ENCODE measurements at regions not wholly inside any gene's neighbourhood (a gene's known extent, or its start where the extent isn't known, plus 50 kb on each side); places are given as distances from the start of the nearest gene placed in this dataset.

DNA sequence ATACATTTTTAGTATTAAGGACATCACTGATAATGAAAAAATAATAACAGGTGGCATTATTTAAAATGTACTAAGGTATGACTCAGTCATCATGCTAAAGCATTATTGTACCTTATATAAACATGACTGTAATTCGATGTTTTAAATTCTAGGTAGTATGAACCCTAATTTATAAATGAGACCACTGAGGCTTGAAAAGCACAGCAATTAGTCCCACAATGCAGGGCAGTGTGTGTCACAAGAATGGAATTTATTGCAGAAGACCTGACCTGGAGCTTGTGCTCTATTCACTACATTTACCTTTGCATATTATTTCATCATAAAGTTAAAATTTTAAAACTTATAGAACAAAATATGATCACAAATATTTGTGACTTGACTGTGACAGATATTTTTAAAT is 358.5 kb upstream of the DSEL start:
- WGBS, result 84% methylated on average over 1 of the region's 1 CpG
- no peak overlapping the region for H3K4me3 ChIP-seq (ENCODE audit: low read depth in 1 of 3, low read length in 3 of 3)
- no peak for DNase-seq (ENCODE audit: low spot score)

DNA sequence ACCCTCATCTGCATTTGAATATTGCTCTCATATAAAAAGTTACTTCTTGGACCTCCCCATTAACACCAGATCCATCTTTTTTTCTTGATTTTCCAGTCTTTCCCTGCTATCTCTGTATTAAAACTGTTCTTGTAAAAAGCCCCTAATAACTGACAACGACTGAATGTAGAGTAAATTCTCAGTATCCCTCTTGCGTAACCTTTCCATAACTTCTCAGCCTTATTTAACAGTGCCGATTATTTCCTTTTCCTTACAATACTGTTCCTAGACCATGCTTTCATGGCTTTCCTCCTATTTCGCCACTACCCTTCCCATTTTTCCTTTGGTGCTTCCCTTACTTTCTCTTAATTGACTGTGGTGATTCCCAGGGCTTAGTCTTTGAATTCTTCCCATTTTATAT is 348.9 kb upstream of the DSEL start:
- Histone ChIP-seq H3K27ac (ENCODE audit: low read depth in 1 of 2, low read length in 2 of 2) (no peak overlapping the region), H3K27me3 (ENCODE audit: control insufficient read depth in 4 of 4, insufficient read depth in 4 of 4, low read length in 3 of 4) (no peaks in the 10 kb centered on the region), H3K4me1 (ENCODE audit: control insufficient read depth in 4 of 4, insufficient read depth in 4 of 4, low read length in 3 of 4) (no peaks in the 10 kb centered on the region), H3K36me3 (ENCODE audit: control insufficient read depth in 4 of 4, insufficient read depth in 3 of 4, low read depth in 1 of 4, low read length in 3 of 4) (no peaks in the 10 kb centered on the region), H3K4me3 (ENCODE audit: low read depth in 1 of 3, low read length in 3 of 3) (no peak overlapping the region), H3K9ac (ENCODE audit: low read depth in 1 of 2, low read length in 2 of 2) (no peak overlapping the region), H3K9me3 (ENCODE audit: control insufficient read depth in 4 of 4, low read length in 3 of 4) (no peaks in the 10 kb centered on the region)
- no peak for DNase-seq (ENCODE audit: low spot score)
- WGBS, result 75% methylated on average over 4 of the region's 4 CpGs
- TF ChIP-seq RAD21 (IDR thresholded peaks at IDR 0.05) (no peak), GABPA (IDR thresholded peaks at IDR 0.05 in 1 of 2, conservative IDR thresholded peaks at IDR 0.05 in 1 of 2) (no peak), NR2F2 (IDR thresholded peaks at IDR 0.05) (no peak), FOXA2 (IDR thresholded peaks at IDR 0.05) (no peak), SP1 (IDR thresholded peaks at IDR 0.05) (no peak)
- TF ChIP-seq, protein P1, sequence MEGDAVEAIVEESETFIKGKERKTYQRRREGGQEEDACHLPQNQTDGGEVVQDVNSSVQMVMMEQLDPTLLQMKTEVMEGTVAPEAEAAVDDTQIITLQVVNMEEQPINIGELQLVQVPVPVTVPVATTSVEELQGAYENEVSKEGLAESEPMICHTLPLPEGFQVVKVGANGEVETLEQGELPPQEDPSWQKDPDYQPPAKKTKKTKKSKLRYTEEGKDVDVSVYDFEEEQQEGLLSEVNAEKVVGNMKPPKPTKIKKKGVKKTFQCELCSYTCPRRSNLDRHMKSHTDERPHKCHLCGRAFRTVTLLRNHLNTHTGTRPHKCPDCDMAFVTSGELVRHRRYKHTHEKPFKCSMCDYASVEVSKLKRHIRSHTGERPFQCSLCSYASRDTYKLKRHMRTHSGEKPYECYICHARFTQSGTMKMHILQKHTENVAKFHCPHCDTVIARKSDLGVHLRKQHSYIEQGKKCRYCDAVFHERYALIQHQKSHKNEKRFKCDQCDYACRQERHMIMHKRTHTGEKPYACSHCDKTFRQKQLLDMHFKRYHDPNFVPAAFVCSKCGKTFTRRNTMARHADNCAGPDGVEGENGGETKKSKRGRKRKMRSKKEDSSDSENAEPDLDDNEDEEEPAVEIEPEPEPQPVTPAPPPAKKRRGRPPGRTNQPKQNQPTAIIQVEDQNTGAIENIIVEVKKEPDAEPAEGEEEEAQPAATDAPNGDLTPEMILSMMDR (IDR thresholded peaks at IDR 0.05; ENCODE audit: low read depth, low read length, missing input control), result no peak
- TF ChIP-seq, protein P2, sequence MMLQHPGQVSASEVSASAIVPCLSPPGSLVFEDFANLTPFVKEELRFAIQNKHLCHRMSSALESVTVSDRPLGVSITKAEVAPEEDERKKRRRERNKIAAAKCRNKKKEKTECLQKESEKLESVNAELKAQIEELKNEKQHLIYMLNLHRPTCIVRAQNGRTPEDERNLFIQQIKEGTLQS (IDR thresholded peaks at IDR 0.05), result no peak
- TF ChIP-seq, protein P3, sequence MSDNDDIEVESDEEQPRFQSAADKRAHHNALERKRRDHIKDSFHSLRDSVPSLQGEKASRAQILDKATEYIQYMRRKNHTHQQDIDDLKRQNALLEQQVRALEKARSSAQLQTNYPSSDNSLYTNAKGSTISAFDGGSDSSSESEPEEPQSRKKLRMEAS (IDR thresholded peaks at IDR 0.05), result no peak

More for the DNA sequence above, 358.5 kb upstream of the DSEL start:
- Histone ChIP-seq H3K4me1 (ENCODE audit: control insufficient read depth in 4 of 4, insufficient read depth in 4 of 4, low read length in 3 of 4) (no peaks in the 10 kb centered on the region), H3K36me3 (ENCODE audit: control insufficient read depth in 4 of 4, insufficient read depth in 3 of 4, low read depth in 1 of 4, low read length in 3 of 4) (no peaks in the 10 kb centered on the region), H3K9ac (ENCODE audit: low read depth in 1 of 2, low read length in 2 of 2) (no peak overlapping the region), H3K9me3 (ENCODE audit: control insufficient read depth in 4 of 4, low read length in 3 of 4) (no peaks in the 10 kb centered on the region), H3K27me3 (ENCODE audit: control insufficient read depth in 4 of 4, insufficient read depth in 4 of 4, low read length in 3 of 4) (no peaks in the 10 kb centered on the region), H3K27ac (ENCODE audit: low read depth in 1 of 2, low read length in 2 of 2) (no peak overlapping the region)
- TF ChIP-seq RAD21 (IDR thresholded peaks at IDR 0.05), result no peak
- TF ChIP-seq, protein P1 (IDR thresholded peaks at IDR 0.05; ENCODE audit: low read depth, low read length, missing input control), result no peak
- TF ChIP-seq, protein P4, sequence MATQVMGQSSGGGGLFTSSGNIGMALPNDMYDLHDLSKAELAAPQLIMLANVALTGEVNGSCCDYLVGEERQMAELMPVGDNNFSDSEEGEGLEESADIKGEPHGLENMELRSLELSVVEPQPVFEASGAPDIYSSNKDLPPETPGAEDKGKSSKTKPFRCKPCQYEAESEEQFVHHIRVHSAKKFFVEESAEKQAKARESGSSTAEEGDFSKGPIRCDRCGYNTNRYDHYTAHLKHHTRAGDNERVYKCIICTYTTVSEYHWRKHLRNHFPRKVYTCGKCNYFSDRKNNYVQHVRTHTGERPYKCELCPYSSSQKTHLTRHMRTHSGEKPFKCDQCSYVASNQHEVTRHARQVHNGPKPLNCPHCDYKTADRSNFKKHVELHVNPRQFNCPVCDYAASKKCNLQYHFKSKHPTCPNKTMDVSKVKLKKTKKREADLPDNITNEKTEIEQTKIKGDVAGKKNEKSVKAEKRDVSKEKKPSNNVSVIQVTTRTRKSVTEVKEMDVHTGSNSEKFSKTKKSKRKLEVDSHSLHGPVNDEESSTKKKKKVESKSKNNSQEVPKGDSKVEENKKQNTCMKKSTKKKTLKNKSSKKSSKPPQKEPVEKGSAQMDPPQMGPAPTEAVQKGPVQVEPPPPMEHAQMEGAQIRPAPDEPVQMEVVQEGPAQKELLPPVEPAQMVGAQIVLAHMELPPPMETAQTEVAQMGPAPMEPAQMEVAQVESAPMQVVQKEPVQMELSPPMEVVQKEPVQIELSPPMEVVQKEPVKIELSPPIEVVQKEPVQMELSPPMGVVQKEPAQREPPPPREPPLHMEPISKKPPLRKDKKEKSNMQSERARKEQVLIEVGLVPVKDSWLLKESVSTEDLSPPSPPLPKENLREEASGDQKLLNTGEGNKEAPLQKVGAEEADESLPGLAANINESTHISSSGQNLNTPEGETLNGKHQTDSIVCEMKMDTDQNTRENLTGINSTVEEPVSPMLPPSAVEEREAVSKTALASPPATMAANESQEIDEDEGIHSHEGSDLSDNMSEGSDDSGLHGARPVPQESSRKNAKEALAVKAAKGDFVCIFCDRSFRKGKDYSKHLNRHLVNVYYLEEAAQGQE (IDR thresholded peaks at IDR 0.05), result no peak
- TF ChIP-seq FOXA1 (IDR thresholded peaks at IDR 0.05), result no peak
- no peak for TF ChIP-seq NR2F2 (IDR thresholded peaks at IDR 0.05)
- no peak for TF ChIP-seq RXRA (IDR thresholded peaks at IDR 0.05)
- TF ChIP-seq, protein P3 (IDR thresholded peaks at IDR 0.05), result no peak
- TF ChIP-seq, protein P5, sequence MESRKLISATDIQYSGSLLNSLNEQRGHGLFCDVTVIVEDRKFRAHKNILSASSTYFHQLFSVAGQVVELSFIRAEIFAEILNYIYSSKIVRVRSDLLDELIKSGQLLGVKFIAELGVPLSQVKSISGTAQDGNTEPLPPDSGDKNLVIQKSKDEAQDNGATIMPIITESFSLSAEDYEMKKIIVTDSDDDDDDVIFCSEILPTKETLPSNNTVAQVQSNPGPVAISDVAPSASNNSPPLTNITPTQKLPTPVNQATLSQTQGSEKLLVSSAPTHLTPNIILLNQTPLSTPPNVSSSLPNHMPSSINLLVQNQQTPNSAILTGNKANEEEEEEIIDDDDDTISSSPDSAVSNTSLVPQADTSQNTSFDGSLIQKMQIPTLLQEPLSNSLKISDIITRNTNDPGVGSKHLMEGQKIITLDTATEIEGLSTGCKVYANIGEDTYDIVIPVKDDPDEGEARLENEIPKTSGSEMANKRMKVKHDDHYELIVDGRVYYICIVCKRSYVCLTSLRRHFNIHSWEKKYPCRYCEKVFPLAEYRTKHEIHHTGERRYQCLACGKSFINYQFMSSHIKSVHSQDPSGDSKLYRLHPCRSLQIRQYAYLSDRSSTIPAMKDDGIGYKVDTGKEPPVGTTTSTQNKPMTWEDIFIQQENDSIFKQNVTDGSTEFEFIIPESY (IDR thresholded peaks at IDR 0.05), result no peak
- TF ChIP-seq EGR1 (IDR thresholded peaks at IDR 0.05; ENCODE audit: low read depth in 2 of 2), result no peak
- TF ChIP-seq SP1 (IDR thresholded peaks at IDR 0.05), result no peak
- no peak for TF ChIP-seq GABPA (IDR thresholded peaks at IDR 0.05 in 1 of 2, conservative IDR thresholded peaks at IDR 0.05 in 1 of 2)

Measured in liver (tissue), 8 donors.